Astrocyte of the cerebellum (primary cell): ENCODE measurements at regions not wholly inside any gene's neighbourhood (a gene's known extent, or its start where the extent isn't known, plus 50 kb on each side); places are given as distances from the start of the nearest gene placed in this dataset.

ENCODE experiments used
- DNase-seq: peaks from one replicate; pipeline ENCODE4 v3.0.0-alpha.2; 2011; ENCODE audit warnings: low read depth
- H3K4me3 ChIP-seq: 2 replicates; pipeline ENCODE4 v1.5.1; 2011; ENCODE audit warnings: mild to moderate bottlenecking, low read depth, low read length, moderate library complexity
- in situ Hi-C: cut with HindIII; loops from 2 replicates; pipeline ENCODE4 v1.10.0; 2017; ENCODE audit warnings: low sequenced_read_pairs
- TF ChIP-seq, protein P1 (sequence below): IDR thresholded peaks from 2 replicates; pipeline ENCODE4 v1.5.1; 2012; ENCODE audit warnings: low read length, low read depth, moderate library complexity, mild to moderate bottlenecking; ENCODE audit errors: missing control alignments

DNA sequence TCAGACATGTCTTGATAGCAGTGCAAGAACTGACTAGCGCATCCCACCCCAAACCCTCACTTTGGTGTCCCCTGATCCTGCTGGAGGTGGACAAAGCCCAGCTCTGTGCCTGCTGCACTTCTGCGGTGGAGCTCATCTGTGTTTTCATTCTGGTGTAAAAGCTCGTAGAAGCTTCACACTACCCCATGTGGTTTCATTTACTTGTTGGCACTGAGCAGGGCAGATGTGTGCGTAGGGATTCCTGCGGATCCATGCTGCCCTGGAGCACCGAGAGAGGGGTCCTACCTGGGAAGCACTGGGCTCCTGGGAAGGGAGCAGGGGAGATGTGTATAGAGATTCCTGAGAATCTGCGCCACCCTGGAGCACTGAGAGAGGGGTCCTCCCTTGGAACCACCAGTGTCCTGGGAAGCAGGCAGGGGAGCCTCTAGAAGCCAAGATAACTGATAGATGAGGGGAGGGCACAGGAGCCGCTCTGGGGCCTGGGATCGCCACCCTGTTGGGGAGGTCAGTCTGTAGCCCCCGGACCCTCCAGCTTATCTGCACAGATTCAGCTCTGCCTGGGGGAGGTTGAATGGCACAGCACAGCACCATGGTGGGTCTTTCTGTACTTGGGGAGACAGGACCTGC is 106.9 kb upstream of the OTOS start:
- no peak overlapping the region for H3K4me3 ChIP-seq
- DNase-seq: no peak
- TF ChIP-seq, protein P1, sequence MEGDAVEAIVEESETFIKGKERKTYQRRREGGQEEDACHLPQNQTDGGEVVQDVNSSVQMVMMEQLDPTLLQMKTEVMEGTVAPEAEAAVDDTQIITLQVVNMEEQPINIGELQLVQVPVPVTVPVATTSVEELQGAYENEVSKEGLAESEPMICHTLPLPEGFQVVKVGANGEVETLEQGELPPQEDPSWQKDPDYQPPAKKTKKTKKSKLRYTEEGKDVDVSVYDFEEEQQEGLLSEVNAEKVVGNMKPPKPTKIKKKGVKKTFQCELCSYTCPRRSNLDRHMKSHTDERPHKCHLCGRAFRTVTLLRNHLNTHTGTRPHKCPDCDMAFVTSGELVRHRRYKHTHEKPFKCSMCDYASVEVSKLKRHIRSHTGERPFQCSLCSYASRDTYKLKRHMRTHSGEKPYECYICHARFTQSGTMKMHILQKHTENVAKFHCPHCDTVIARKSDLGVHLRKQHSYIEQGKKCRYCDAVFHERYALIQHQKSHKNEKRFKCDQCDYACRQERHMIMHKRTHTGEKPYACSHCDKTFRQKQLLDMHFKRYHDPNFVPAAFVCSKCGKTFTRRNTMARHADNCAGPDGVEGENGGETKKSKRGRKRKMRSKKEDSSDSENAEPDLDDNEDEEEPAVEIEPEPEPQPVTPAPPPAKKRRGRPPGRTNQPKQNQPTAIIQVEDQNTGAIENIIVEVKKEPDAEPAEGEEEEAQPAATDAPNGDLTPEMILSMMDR: no peak
- in situ Hi-C loops: no loop called here

DNA sequence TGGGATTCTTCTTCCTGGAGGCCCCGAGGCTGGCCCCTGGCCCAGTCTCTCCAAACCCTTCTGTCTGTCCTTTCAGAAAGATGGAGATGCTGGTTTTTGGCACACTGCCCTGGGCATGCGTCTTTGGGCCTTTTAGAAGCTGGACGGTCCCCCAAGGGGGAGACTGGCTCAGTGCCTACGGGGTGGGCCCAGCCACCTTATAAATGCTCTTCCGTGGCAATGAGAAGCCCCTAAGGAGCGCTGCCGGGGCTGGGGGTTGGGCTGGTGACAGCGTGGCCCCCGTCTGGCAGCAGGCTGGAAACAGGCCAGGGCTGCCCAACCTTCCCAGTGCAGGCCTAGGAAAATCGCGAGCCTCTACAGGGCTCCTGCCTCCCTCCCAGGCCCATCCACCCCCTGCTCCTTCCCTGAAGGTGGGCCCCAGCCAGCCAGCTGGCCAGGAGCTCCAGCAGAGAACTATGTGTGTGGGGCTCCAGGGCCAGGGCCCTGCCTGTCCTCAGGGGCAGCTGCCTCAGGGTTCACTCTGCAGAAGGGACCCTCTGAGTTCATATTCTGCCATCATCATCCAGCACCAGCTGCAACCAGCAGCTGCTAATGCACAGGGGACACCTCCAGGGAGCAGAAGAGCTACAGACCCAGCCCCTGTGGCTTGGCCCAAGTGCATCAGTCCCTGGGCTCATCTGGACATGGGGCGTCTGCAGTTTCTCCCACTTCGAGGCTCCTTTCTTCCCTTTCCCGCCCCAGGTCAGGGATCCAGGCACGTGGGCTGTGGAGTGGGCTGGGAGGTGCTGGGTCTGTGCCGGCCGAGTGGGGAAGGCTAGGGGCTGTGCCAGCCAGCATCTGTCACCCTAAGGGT is 107.6 kb upstream of the OTOS start:
- TF ChIP-seq, protein P1: no peak
- no peak overlapping the region for H3K4me3 ChIP-seq
- no peak for DNase-seq
- in situ Hi-C loops: no loop called here

DNA sequence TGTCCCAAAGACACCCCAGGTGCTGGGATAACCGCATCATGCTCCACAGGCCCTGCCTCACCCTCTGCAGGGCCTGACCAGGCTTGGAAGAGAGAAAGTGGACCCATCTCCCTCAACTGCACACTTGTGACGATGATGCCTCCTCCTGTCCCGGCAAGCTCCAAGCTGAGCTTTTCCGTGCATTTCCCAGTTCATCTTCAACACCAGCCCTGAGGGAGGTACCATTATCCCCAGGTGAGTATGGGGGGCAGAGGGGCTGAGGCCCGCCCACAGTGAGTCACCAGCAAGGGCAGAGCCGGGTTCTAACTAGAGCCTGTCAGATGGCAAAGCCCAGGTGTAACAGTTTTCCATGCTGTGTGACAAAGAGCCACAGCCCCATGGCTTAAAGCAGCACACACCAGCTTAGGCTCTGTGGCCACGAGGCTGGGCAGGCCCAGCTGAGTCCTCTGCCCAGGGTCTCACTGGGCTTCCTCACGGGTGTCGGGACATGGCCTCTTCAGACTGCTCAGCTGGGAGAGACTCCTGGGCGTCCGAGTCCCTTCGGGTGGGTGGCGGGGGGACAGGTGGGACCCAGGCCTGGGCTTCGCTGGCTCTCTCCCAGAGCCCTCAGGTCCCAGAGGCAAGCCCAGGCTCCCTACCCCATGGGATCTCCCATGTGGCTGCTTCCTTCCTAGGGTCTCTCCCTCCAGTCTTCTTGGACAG is 108.4 kb upstream of the OTOS start:
- in situ Hi-C loops: no loop called here
- TF ChIP-seq, protein P1: no peak
- no peak for DNase-seq

DNA sequence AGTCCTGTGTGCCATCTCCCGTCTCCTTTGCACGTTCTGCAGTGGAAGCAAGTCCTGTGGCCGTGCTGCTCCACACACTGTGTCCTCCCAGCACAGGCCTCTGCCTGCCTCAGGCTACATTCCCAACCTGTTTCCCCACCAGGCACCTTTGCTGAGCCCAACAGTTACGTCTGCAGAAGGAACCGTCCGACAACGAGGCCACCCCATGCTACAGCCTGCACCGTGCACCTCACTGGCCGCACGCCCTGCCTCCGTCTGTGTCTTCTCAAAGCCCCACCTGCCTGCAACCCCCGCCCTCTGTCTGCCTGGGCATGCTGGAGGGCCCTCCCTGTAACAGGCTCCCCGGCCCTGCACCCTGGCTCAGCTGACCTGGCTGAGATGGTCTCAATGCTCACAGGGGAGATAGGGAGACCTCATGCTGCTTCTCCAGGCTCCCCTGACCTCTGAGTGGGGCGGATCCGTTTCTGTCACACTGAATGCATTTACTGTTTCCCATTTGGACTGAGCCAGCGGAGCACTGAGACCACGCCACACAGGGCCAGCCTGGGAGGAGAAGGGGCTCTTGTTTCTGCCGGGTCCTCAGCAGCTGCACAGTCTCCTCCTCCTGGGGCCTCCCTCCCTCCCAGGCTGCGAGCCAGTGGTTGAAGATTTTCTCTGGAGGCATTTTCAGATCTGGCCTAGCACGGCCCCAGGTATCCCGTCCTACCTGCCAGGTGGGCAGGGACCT is 109.1 kb upstream of the OTOS start:
- H3K4me3 ChIP-seq: no peak overlapping the region
- in situ Hi-C loops: no loop called here
- no peak for DNase-seq
- TF ChIP-seq, protein P1: no peak

More for the DNA sequence above, 108.4 kb upstream of the OTOS start:
- no peak overlapping the region for H3K4me3 ChIP-seq

DNA sequence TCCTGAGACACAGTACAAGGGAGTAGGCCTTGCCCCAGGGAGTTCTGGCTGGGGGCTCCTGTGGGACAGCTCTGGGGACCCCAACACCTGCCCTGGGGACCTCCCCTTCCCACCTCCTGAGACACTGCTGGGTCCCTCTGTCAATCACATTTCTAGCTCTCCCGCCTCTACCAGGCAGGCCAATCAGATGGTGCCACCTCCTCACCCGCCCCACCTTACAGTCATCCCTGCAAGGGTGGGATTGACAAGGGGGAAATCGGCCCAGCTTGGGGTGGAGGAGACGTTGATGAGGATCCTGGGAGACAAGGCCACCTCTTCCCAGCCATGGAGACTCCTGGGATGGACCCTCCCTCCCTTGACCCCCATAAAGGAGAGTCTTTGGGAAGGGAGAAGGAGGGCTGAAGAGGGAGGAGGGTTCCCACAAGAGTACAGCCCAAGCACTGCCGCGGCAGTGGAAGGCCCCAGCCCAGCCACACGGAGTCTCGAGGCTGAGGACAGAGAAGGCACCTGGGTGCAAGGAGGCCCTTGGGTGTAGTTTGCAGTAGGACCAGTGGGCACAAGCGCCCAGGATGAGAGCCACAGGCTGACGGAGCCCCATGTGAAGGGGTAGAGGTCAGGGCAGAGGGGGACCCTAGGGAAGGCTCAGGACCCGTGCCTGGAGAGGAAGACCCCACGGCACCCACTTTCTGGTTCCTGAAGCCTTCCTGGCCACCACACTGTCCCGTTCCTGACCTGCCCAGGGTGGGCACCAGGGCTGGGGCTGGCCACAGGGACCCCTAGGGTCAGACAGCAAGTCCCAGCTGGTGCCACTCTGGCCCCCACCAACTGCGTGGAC is 109.9 kb upstream of the OTOS start:
- DNase-seq: no peak
- in situ Hi-C loops: no loop called here
- TF ChIP-seq, protein P1: no peak
- no peak overlapping the region for H3K4me3 ChIP-seq
